ENCODE measurements at regions not wholly inside any gene's neighbourhood (a gene's known extent, or its start where the extent isn't known, plus 50 kb on each side); places are given as distances from the start of the nearest gene placed in this dataset.
"Not testable (repeated sequence)": the region's sequence is repeated elsewhere in the genome, so short reads cannot be mapped to it uniquely, and the experiment has no call there.

- not testable (repeated sequence) for FAIRE-seq
These were observed 89.4 kb upstream of the TPTE start for GRCh38 chr21:10431995-10432394.

GRCh38 chr21:10432456-10432855, 88.9 kb upstream of the TPTE start:
- FAIRE-seq, result not testable (repeated sequence)

GRCh38 chr21:10437977-10438376, 83.4 kb upstream of the TPTE start:
- FAIRE-seq, result not testable (repeated sequence)

GRCh38 chr21:10440639-10441038, 80.7 kb upstream of the TPTE start:
- not testable (repeated sequence) for FAIRE-seq

- peak; percentile 33 for FAIRE-seq
These were observed 79.4 kb upstream of the TPTE start for GRCh38 chr21:10442018-10442417.

GRCh38 chr21:10445685-10446084, 75.7 kb upstream of the TPTE start:
- FAIRE-seq, result not testable (repeated sequence)

GRCh38 chr21:10449451-10449850, 71.9 kb upstream of the TPTE start:
- not testable (repeated sequence) for FAIRE-seq

GRCh38 chr21:10451274-10451673, 70.1 kb upstream of the TPTE start:
- not testable (repeated sequence) for FAIRE-seq

GRCh38 chr21:10457765-10458164, 63.6 kb upstream of the TPTE start:
- not testable (repeated sequence) for FAIRE-seq

- FAIRE-seq, result not testable (repeated sequence)
These were observed 60.4 kb upstream of the TPTE start for GRCh38 chr21:10460957-10461356.

GRCh38 chr21:10461445-10461844, 59.9 kb upstream of the TPTE start:
- not testable (repeated sequence) for FAIRE-seq

- no peak for FAIRE-seq
These were observed 58.2 kb upstream of the TPTE start for GRCh38 chr21:10463156-10463555.

GRCh38 chr21:10464975-10465374, 56.4 kb upstream of the TPTE start:
- FAIRE-seq, result no peak

- FAIRE-seq, result not testable (repeated sequence)
These were observed 55.8 kb upstream of the TPTE start for GRCh38 chr21:10465524-10466110.

GRCh38 chr21:10466200-10466599, 55.2 kb upstream of the TPTE start:
- no peak for FAIRE-seq
